K562 (cell line): ENCODE measurements at regions not wholly inside any gene's neighbourhood (a gene's known extent, or its start where the extent isn't known, plus 50 kb on each side); places are given as distances from the start of the nearest gene placed in this dataset.

Experiments used
- ATAC-seq: fragments of 200-7000 bp; cut with Tn5 transposase; 3 replicates; pipeline ENCODE4 v1.9.1; 2020; ENCODE audit warnings: moderate library complexity
- BruUV-seq: library from RNA; stranded (reverse); fragments of 400-500 nt; replicated peaks from 2 replicates; lab custom pipeline; 2021; lab: Mats Ljungman, UMichigan
- CTCF ChIA-PET: fragments of 300-600 bp; formaldehyde crosslinking; extraction: SDS; loops from one replicate; lab custom pipeline; 2021; ENCODE audit warnings: low intra/inter-chr PET ratio; lab: Yijun Ruan, JAX
- POLR2A ChIA-PET: fragments of 300-600, 350-650 bp; sonication (Branson Sonifier 250); formaldehyde crosslinking; extraction: SDS; loops from one replicate; lab custom pipeline; 2021; ENCODE audit warnings: antibody characterized with exemption, inconsistent platforms; lab: Yijun Ruan, JAX
- DNase-seq, 4 experiments: peaks; one replicate each; pipeline versions ENCODE4 v3.0.0 to v3.0.0-alpha.2; 2011 to 2018; ENCODE audit warnings: low spot score in 3 of 4, mixed read lengths in 3 of 4; ENCODE audit errors: extremely low read depth in 1 of 4
- FAIRE-seq: peaks from 2 replicates; lab custom pipeline; 2011; peaks lifted over from hg19 to GRCh38; lab: Jason Lieb, UNC
- H2AFZ ChIP-seq: 2 replicates; pipeline ENCODE4 v1.6.0; 2011; ENCODE audit warnings: low read depth, low read length, control low read depth, inconsistent platforms
- H3K27ac ChIP-seq: fragments of 200-600 bp; 3 replicates; pipeline ENCODE4 v1.8.0; 2011; ENCODE audit warnings: low read depth, mild to moderate bottlenecking, control low read depth, inconsistent platforms, low read length, moderate library complexity, mixed read lengths; ENCODE audit errors: extremely low read depth
- H3K27me3 ChIP-seq, 2 experiments: fragments of 300-600 bp in 1 of 2; 2 replicates in 1 of 2; 3 replicates in 1 of 2; pipeline versions ENCODE4 v1.6.0 to v1.8.0; 2011; ENCODE audit warnings: inconsistent platforms in 2 of 2, low read length in 2 of 2, mild to moderate bottlenecking in 1 of 2, mixed read lengths in 1 of 2, moderate library complexity in 1 of 2; ENCODE audit not compliant: control insufficient read depth in 2 of 2, insufficient read depth in 2 of 2
- H3K36me3 ChIP-seq: fragments of 300-600 bp; 3 replicates; pipeline ENCODE4 v1.8.0; 2011; ENCODE audit warnings: mild to moderate bottlenecking, low read length, inconsistent platforms; ENCODE audit not compliant: control insufficient read depth, insufficient read depth
- H3K4me1 ChIP-seq, 2 experiments: fragments of 200-600 bp in 1 of 2; replicated peaks in 1 of 2; 2 replicates in 1 of 2; 3 replicates in 1 of 2; pipeline versions ENCODE4 v1.5.1 to v1.8.0; 2011; ENCODE audit warnings: inconsistent platforms in 2 of 2, low read length in 2 of 2, mild to moderate bottlenecking in 1 of 2, mixed read lengths in 1 of 2, moderate library complexity in 1 of 2; ENCODE audit not compliant: control insufficient read depth in 2 of 2, insufficient read depth in 2 of 2
- H3K4me2 ChIP-seq: 2 replicates; pipeline ENCODE4 v1.6.1; 2011; ENCODE audit warnings: low read length, control low read depth, inconsistent platforms, mixed read lengths; ENCODE audit not compliant: insufficient read depth
- H3K4me3 ChIP-seq: fragments of 200-600 bp; sonication (generic), shearing (Covaris generic); 2 replicates; pipeline ENCODE4 v1.5.1; 2016; ENCODE audit warnings: control low read depth, inconsistent platforms
- H3K79me2 ChIP-seq: fragments of 200-600 bp; 3 replicates; pipeline ENCODE4 v1.8.0; 2011; ENCODE audit warnings: low read length, inconsistent platforms; ENCODE audit not compliant: control insufficient read depth, insufficient read depth
- H3K9ac ChIP-seq, 2 experiments: 2 replicates each; pipeline versions ENCODE4 v1.6.0 to v1.6.1; 2011; ENCODE audit warnings: low read depth in 2 of 2, low read length in 2 of 2, control low read depth in 1 of 2, inconsistent platforms in 1 of 2, mild to moderate bottlenecking in 1 of 2, mixed read lengths in 1 of 2; ENCODE audit not compliant: insufficient read depth in 1 of 2
- H3K9me1 ChIP-seq: one replicate; pipeline ENCODE4 v1.6.0; 2011; ENCODE audit warnings: inconsistent platforms, mild to moderate bottlenecking, low read length, moderate library complexity; ENCODE audit not compliant: control insufficient read depth, insufficient read depth
- H3K9me3 ChIP-seq: replicated peaks from 2 replicates; pipeline ENCODE4 v1.5.1; 2011; ENCODE audit warnings: low read depth, low read length, inconsistent platforms; ENCODE audit not compliant: control insufficient read depth, insufficient read depth
- H4K20me1 ChIP-seq: replicated peaks from 2 replicates; pipeline ENCODE4 v1.6.1; 2011; ENCODE audit warnings: low read length, inconsistent platforms, mixed read lengths; ENCODE audit not compliant: control insufficient read depth, insufficient read depth
- CEBPG ChIP-seq, 3 experiments: fragments of 200-800 bp in 1 of 3; sonication (Bioruptor generic) in 1 of 3; sonication (generic) in 1 of 3; formaldehyde crosslinking in 1 of 3; IDR thresholded peaks in 2 of 3; conservative IDR thresholded peaks in 1 of 3; 2 replicates each; pipeline versions ENCODE4 v1.6.1 to v1.8.0; 2016 to 2022; ENCODE audit warnings: missing compliant biosample characterization in 2 of 3, missing genetic modification characterization in 2 of 3, mild to moderate bottlenecking in 1 of 3, missing genetic modification reagents in 1 of 3
- FOXO4 ChIP-seq: fragments of 450-650 bp; formaldehyde crosslinking; IDR thresholded peaks from 2 replicates; pipeline ENCODE4 v1.4.0; 2020; ENCODE audit warnings: mild to moderate bottlenecking, moderate library complexity
- MBD2 ChIP-seq: sonication (generic); IDR thresholded peaks from 2 replicates; pipeline ENCODE4 v1.6.1; 2016; ENCODE audit warnings: low read depth, borderline replicate concordance
- RFX1 ChIP-seq: fragments of 450-650 bp; IDR thresholded peaks from 2 replicates; pipeline ENCODE4 v1.6.1; 2016; ENCODE audit warnings: mild to moderate bottlenecking, moderate library complexity
- SMARCA4 ChIP-seq: fragments of 450-650 bp; IDR thresholded peaks from 2 replicates; pipeline ENCODE4 v1.6.1; 2016
- SRSF1 ChIP-seq: fragments of 200-400 bp; formaldehyde crosslinking; IDR thresholded peaks from 2 replicates; pipeline ENCODE4 v1.6.1; 2017; ENCODE audit warnings: mild to moderate bottlenecking, low read depth, low read length, moderate library complexity
- XRCC5 ChIP-seq: fragments of 200-400 bp; formaldehyde crosslinking; IDR thresholded peaks from 2 replicates; pipeline ENCODE4 v1.6.1; 2017; ENCODE audit warnings: low read depth, mild to moderate bottlenecking, low read length
- ZNF224 ChIP-seq: sonication (generic); formaldehyde crosslinking; IDR thresholded peaks from 2 replicates; pipeline ENCODE4 v1.8.0; 2022; ENCODE audit warnings: mild to moderate bottlenecking, missing genetic modification reagents
- WGBS: fragments of 100-300 bp; shearing (Covaris generic); methylation state at CpG from one replicate; pipeline ENCODE4 v1.1.6; 2016; ENCODE audit warnings: low coverage, mixed read lengths; ENCODE audit not compliant: insufficient coverage; ENCODE audit errors: missing lambda C conversion rate; 5-methylcytosine and 5-hydroxymethylcytosine counted together
- in situ Hi-C: fragments of 300-500 bp; cut with MboI; formaldehyde crosslinking; loops from 4 replicates; pipeline ENCODE4 v1.15.0; 2018; ENCODE audit warnings: inconsistent platforms, mixed read lengths
- intact Hi-C: fragments of 100-400 bp; cut with micrococcal nuclease; formaldehyde crosslinking; loops from 2 replicates; pipeline ENCODE4 v1.14.2; 2022

- BruUV-seq, result no TSS peak
- POLR2A ChIA-PET, result no interaction called here
- H3K4me1 ChIP-seq, result no peaks in the 10 kb centered on the region
- TF ChIP-seq ZNF224 (no peak), CEBPG (CRISPR knock-in tag; IDR thresholded peaks at IDR 0.05) (no peak), CEBPG (tag; conservative IDR thresholded peaks at IDR 0.05 in 1 of 2, IDR thresholded peaks at IDR 0.05 in 1 of 2) (no peak), SRSF1 (no peak), MBD2 (no peak), SMARCA4 (no peak), FOXO4 (no peak), XRCC5 (no peak), RFX1 (no peak)
- TF ChIP-seq, all 486 proteins: peak for 0
- no peaks in the 10 kb centered on the region for H3K27me3 ChIP-seq
- H2AFZ ChIP-seq, result no peak overlapping the region
- CTCF ChIA-PET, result no interaction called here
- H3K36me3 ChIP-seq, result no peaks in the 10 kb centered on the region
- no peak for ATAC-seq
- FAIRE-seq, result no peak
- no peak for DNase-seq
- H3K9me3 ChIP-seq, result no peaks in the 10 kb centered on the region
- no peak overlapping the region for H3K9ac ChIP-seq
- no peak overlapping the region for H3K27ac ChIP-seq
- H3K4me2 ChIP-seq, result no peak overlapping the region
- H3K79me2 ChIP-seq, result no peaks in the 10 kb centered on the region
- H3K4me3 ChIP-seq, result no peak overlapping the region
- intact Hi-C loops, result no loop called here
- 0% methylated on average over 5 of the region's 5 CpGs for WGBS
- in situ Hi-C loops, result no loop called here
- no peaks in the 10 kb centered on the region for H4K20me1 ChIP-seq
- no peaks in the 10 kb centered on the region for H3K9me1 ChIP-seq
Observed at GRCh38 chr5:166618526-166618925, 1672.9 kb upstream of the WWC1 start.
